ENCODE measurements at regions not wholly inside any gene's neighbourhood (a gene's known extent, or its start where the extent isn't known, plus 50 kb on each side); places are given as distances from the start of the nearest gene placed in this dataset.

DNA sequence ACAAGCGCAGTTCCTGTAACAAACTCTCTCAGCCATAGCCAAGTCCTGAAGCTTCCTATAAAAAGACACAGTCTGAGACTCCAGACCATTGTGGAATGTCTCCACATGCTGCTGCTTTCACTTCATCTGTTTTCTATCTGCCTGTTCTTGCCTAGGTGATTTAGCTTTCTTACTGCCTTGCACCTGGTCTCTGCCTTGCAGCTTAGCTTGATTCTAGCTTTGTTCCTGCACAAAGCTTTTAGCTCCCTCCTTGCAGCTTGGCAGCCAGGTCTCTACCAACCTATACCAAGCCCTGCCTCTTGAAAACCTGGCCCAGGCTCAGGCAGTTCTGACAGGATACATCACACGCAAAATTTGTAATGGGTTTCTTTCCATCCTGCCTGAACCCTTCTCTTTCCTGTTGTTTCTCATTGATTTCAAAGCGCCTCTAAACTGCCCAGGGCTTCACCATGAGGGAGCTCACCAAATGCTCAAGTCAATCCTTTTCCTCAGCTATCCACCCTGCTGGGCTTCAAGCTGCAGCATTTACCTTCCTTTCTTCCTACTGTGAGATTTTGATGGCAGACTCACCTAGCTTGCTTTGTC lies 941.3 kb upstream of the NXPH2 start:
- no peak for TF ChIP-seq POLR2A (IDR thresholded peaks at IDR 0.05)
- TF ChIP-seq, protein P1, sequence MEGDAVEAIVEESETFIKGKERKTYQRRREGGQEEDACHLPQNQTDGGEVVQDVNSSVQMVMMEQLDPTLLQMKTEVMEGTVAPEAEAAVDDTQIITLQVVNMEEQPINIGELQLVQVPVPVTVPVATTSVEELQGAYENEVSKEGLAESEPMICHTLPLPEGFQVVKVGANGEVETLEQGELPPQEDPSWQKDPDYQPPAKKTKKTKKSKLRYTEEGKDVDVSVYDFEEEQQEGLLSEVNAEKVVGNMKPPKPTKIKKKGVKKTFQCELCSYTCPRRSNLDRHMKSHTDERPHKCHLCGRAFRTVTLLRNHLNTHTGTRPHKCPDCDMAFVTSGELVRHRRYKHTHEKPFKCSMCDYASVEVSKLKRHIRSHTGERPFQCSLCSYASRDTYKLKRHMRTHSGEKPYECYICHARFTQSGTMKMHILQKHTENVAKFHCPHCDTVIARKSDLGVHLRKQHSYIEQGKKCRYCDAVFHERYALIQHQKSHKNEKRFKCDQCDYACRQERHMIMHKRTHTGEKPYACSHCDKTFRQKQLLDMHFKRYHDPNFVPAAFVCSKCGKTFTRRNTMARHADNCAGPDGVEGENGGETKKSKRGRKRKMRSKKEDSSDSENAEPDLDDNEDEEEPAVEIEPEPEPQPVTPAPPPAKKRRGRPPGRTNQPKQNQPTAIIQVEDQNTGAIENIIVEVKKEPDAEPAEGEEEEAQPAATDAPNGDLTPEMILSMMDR (IDR thresholded peaks at IDR 0.05) = no peak
